ENCODE measurements at regions not wholly inside any gene's neighbourhood (a gene's known extent, or its start where the extent isn't known, plus 50 kb on each side); places are given as distances from the start of the nearest gene placed in this dataset.

- H3K36me3 ChIP-seq (ENCODE audit: low read depth) = no peaks in the 10 kb centered on the region
Observed at GRCh38 chr18:2108591-2108990, 462.7 kb downstream of the METTL4 start.

GRCh38 chr18:2111456-2111855, 459.8 kb downstream of the METTL4 start:
- H3K9me2 ChIP-seq (ENCODE audit: insufficient read depth) = no peaks in the 10 kb centered on the region
- in situ Hi-C loops (cut with MboI) = no loop called here
- TF ChIP-seq EZH2 (IDR thresholded peaks at IDR 0.05; ENCODE audit: insufficient read depth, poor library complexity, severe bottlenecking) (no peak), EZH2phosphoT487 (IDR thresholded peaks at IDR 0.05; ENCODE audit: insufficient read depth, low read depth) (no peak)
- H3K9me3 ChIP-seq (ENCODE audit: low read depth) = no peaks in the 10 kb centered on the region
- H4K20me1 ChIP-seq (ENCODE audit: insufficient read depth) = no peaks in the 10 kb centered on the region
- H3K4me2 ChIP-seq (ENCODE audit: unreplicated experiment) = no peak overlapping the region
- H3K36me3 ChIP-seq (ENCODE audit: low read depth) = no peaks in the 10 kb centered on the region
- H3F3A ChIP-seq (ENCODE audit: insufficient read depth) = no peaks in the 10 kb centered on the region
- H3K27ac ChIP-seq = no peak overlapping the region
- peak; percentile 20 for DNase-seq
- H3K27me3 ChIP-seq (replicated peaks; ENCODE audit: insufficient read depth) = no peaks in the 10 kb centered on the region
- WGBS, 2 experiments (ENCODE audit: low coverage in 1 of 2, low lambda C conversion rate in 2 of 2, missing lambda C conversion rate in 2 of 2) = 9% methylated on average over 3 of the region's 3 CpGs
- H3K9ac ChIP-seq = no peak overlapping the region
- no peak overlapping the region for H3K4me3 ChIP-seq
- peaks cover 7% of the 10 kb centered on the region; the same call in 1 of the 2 replicates for H3K4me1 ChIP-seq (ENCODE audit: insufficient read depth)
- no peaks in the 10 kb centered on the region for H3K79me2 ChIP-seq (ENCODE audit: insufficient read depth)
- H2AFZ ChIP-seq = no peak overlapping the region

More at GRCh38 chr18:2108591-2108990, 462.7 kb downstream of the METTL4 start:
- H4K20me1 ChIP-seq (ENCODE audit: insufficient read depth) = no peaks in the 10 kb centered on the region
- H3K4me3 ChIP-seq = no peak overlapping the region
- no peak overlapping the region for H3K4me2 ChIP-seq (ENCODE audit: unreplicated experiment)
- TF ChIP-seq EZH2phosphoT487 (IDR thresholded peaks at IDR 0.05; ENCODE audit: insufficient read depth, low read depth) (no peak), EZH2 (IDR thresholded peaks at IDR 0.05; ENCODE audit: insufficient read depth, poor library complexity, severe bottlenecking) (no peak)
- H3K9ac ChIP-seq = no peak overlapping the region
- no peaks in the 10 kb centered on the region for H3K9me2 ChIP-seq (ENCODE audit: insufficient read depth)
- H3K9me3 ChIP-seq (ENCODE audit: low read depth) = no peaks in the 10 kb centered on the region
- WGBS, 2 experiments (ENCODE audit: low coverage in 1 of 2, low lambda C conversion rate in 2 of 2, missing lambda C conversion rate in 2 of 2) = 39 to 44% methylated on average over 6 of the region's 6 CpGs
- in situ Hi-C loops (cut with MboI) = loop anchor here (10.0 kb wide), 1 partner anchor 436 kb away; no protein-coding TSS in a partner anchor
- peaks cover 7% of the 10 kb centered on the region; the same call in 1 of the 2 replicates for H3K4me1 ChIP-seq (ENCODE audit: insufficient read depth)
- no peak overlapping the region for H3K27ac ChIP-seq
- H3F3A ChIP-seq (ENCODE audit: insufficient read depth) = no peaks in the 10 kb centered on the region
- H3K27me3 ChIP-seq (replicated peaks; ENCODE audit: insufficient read depth) = no peaks in the 10 kb centered on the region
- H2AFZ ChIP-seq = no peak overlapping the region
- DNase-seq = no peak
- no peaks in the 10 kb centered on the region for H3K79me2 ChIP-seq (ENCODE audit: insufficient read depth)

GRCh38 chr18:2112435-2113045, 458.8 kb downstream of the METTL4 start:
- H3K27ac ChIP-seq = no peak overlapping the region
- H4K20me1 ChIP-seq (ENCODE audit: insufficient read depth) = no peaks in the 10 kb centered on the region
- 40 to 43% methylated on average over 8 of the region's 8 CpGs for WGBS, 2 experiments (ENCODE audit: low coverage in 1 of 2, low lambda C conversion rate in 2 of 2, missing lambda C conversion rate in 2 of 2)
- H3K9me3 ChIP-seq (ENCODE audit: low read depth) = no peaks in the 10 kb centered on the region
- in situ Hi-C loops (cut with MboI) = no loop called here
- H3F3A ChIP-seq (ENCODE audit: insufficient read depth) = no peaks in the 10 kb centered on the region
- TF ChIP-seq EZH2phosphoT487 (IDR thresholded peaks at IDR 0.05; ENCODE audit: insufficient read depth, low read depth) (no peak), EZH2 (IDR thresholded peaks at IDR 0.05; ENCODE audit: insufficient read depth, poor library complexity, severe bottlenecking) (no peak)
- no peaks in the 10 kb centered on the region for H3K9me2 ChIP-seq (ENCODE audit: insufficient read depth)
- H3K36me3 ChIP-seq (ENCODE audit: low read depth) = no peaks in the 10 kb centered on the region
- peaks cover 7% of the 10 kb centered on the region; the same call in 1 of the 2 replicates for H3K4me1 ChIP-seq (ENCODE audit: insufficient read depth)
- H3K9ac ChIP-seq = no peak overlapping the region
- no peak overlapping the region for H3K4me2 ChIP-seq (ENCODE audit: unreplicated experiment)
- H3K79me2 ChIP-seq (ENCODE audit: insufficient read depth) = no peaks in the 10 kb centered on the region
- DNase-seq = peak; percentile 6
- no peaks in the 10 kb centered on the region for H3K27me3 ChIP-seq (replicated peaks; ENCODE audit: insufficient read depth)
- H3K4me3 ChIP-seq = no peak overlapping the region
- H2AFZ ChIP-seq = no peak overlapping the region

GRCh38 chr18:2114289-2114688, 457.0 kb downstream of the METTL4 start:
- H3K9me3 ChIP-seq (ENCODE audit: low read depth) = no peaks in the 10 kb centered on the region

More at GRCh38 chr18:2114289-2114688, 457.0 kb downstream of the METTL4 start:
- H3K79me2 ChIP-seq (ENCODE audit: insufficient read depth) = no peaks in the 10 kb centered on the region
- H4K20me1 ChIP-seq (ENCODE audit: insufficient read depth) = no peaks in the 10 kb centered on the region
- peaks cover 7% of the 10 kb centered on the region; the same call in 1 of the 2 replicates for H3K4me1 ChIP-seq (ENCODE audit: insufficient read depth)
- H3F3A ChIP-seq (ENCODE audit: insufficient read depth) = no peaks in the 10 kb centered on the region
- no peak overlapping the region for H3K9ac ChIP-seq
- DNase-seq = no peak
- no peaks in the 10 kb centered on the region for H3K9me2 ChIP-seq (ENCODE audit: insufficient read depth)
- H3K27me3 ChIP-seq (replicated peaks; ENCODE audit: insufficient read depth) = no peaks in the 10 kb centered on the region
- no peak overlapping the region for H3K4me2 ChIP-seq (ENCODE audit: unreplicated experiment)
- no peak overlapping the region for H3K27ac ChIP-seq
- H2AFZ ChIP-seq = no peak overlapping the region
- in situ Hi-C loops (cut with MboI) = no loop called here
- no peak overlapping the region for H3K4me3 ChIP-seq
- WGBS, 2 experiments (ENCODE audit: low coverage in 1 of 2, low lambda C conversion rate in 2 of 2, missing lambda C conversion rate in 2 of 2) = 5 to 9% methylated on average over 2 of the region's 2 CpGs
- H3K36me3 ChIP-seq (ENCODE audit: low read depth) = no peaks in the 10 kb centered on the region
- TF ChIP-seq EZH2 (IDR thresholded peaks at IDR 0.05; ENCODE audit: insufficient read depth, poor library complexity, severe bottlenecking) (no peak), EZH2phosphoT487 (IDR thresholded peaks at IDR 0.05; ENCODE audit: insufficient read depth, low read depth) (no peak)
